NCI-H446 (cell line): ENCODE measurements at regions not wholly inside any gene's neighbourhood (a gene's known extent, or its start where the extent isn't known, plus 50 kb on each side); places are given as distances from the start of the nearest gene placed in this dataset.
"Not testable (repeated sequence)": the region's sequence is repeated elsewhere in the genome, so short reads cannot be mapped to it uniquely, and the experiment has no call there.

ENCODE experiments used
- DNase-seq, 2 experiments: peaks; one replicate each; lab custom pipeline; 2025; lab: John Stamatoyannopoulos, UW

DNA sequence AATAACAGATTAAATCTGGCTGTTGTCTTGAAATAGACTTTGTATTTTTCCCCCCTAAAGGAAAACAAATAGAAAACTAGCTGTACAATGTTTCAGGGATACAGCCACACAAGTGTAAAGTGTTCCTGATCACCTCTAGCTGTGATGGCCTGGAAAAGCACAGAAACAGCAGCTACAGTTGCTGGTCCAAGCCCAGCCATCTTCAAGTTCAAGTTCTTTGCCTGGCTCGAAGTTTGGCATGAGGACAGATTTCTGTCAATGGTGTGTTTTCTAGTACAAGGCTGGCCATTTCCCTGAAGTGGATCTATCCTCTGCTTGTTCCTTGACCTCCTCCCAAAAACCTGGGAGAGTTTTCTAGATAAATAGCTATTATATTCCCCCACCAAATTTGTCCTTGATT lies 272.2 kb upstream of the ADRA1B start:
- DNase-seq = no peak

DNA sequence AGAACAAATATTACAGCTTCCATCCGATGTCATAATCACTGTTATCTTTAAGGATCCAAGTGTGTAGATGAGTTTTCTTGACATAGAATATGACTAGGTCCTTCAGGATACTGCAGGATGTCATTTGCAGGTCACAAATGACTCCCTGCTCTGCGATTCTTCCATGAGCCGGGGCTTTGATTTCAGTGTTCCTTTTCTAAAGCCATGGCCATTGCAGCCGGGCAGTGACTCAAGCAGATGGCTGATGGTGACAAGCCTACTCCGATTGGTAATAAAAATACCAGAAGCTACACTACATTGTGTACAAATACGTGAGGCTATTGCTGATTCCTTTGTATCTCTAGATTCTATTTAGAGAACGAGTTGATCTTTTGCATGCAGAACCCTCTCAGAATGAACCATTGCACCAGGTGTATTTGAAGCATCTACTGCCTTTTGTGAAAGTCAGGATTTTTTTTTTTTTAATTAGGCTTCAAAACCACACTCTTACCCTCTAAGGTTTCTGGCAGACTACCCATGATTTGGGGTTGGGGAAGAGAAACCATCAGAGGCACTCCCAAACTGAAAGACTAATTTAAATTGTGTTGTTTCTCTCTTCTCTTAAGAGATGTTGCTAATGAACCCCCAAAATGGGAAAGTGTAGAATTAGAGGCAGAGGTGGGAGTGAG lies 271.0 kb upstream of the ADRA1B start:
- no peak for DNase-seq

DNA sequence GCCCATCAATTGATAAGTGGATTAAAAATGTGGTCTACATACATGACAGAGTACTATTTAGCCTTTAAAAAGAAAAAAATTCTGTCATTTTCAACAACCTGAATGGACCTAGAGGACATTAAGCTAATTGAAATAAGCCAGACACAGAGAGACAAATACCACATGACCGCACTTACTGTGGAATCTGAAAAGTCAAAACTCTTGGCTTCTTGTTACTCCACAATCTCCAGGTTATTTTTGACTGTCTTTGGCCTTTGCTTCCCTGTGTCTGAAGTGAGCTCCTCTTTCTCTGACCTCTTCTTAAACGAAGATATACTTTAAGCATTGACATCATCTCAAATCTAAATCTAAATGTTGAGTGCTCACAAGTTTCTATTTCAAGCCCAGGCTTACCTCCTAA lies 265.5 kb upstream of the ADRA1B start:
- DNase-seq = no peak

DNA sequence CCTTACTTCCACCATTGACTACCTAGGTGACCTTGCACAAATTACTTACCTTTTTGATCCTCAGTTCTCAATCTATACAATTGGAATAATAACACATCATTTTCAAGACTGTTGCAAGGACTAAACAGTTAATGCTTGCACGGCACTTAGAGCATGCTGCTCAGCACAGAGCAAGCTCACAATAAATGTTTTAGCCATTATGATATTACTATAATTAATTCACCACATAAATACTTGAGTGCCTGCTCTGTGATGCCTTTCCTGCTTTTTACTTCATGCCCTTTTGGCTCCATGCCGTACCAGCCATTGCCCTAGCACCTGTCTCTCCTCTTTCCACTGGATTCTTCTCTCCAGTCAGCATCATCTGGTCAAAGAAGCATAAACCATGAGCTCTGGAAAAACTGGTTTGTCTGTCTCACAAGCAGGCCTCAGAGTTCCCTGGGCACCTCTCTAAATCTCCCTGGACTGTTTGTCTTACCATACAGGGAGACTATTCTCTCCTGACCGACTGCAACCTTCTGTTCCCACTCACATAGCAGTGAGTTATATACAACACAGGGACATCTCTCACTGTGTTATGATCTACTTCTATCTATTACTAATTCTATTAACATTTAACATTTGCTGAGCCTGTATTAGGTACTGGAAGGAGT lies 260.4 kb upstream of the ADRA1B start:
- no peak for DNase-seq

DNA sequence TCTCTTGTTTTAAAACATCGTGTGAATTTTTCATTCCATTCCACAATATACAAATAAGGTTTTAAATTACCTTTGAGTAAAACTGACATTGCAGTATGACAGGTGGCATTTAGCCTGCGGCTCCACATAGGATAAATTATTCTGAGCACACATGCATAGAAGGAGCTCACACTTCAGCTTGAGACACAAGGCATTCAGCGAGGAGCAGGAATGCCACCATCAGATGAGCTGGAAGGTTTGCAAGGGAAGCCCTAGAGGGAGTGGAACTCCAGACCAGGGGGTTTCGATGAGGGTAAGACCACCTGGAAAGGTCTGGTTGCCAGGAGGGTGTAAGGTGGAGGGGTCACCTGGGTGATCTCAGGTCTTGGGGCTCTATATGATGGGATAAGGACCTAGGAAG lies 259.0 kb upstream of the ADRA1B start:
- DNase-seq = no peak

DNA sequence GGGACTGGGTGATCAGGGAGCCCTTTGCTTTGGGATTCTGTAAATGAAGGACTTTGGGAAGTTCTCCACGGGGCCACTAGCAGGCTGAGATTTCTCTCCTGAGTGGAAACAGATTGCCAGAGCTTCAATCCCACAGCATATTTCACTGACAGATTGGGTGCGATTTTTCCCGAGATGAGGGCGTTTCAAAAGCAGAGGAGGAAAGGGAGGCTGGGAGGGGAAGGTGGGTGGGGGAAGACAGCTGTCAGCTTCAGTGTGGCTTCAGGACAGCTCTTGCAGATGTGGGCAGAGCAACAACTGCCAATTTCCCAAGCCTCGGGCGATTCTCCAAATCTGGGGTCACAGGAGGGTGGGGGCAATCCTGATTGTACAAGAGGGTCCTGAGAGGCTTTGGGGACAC lies 258.5 kb upstream of the ADRA1B start:
- DNase-seq = no peak

DNA sequence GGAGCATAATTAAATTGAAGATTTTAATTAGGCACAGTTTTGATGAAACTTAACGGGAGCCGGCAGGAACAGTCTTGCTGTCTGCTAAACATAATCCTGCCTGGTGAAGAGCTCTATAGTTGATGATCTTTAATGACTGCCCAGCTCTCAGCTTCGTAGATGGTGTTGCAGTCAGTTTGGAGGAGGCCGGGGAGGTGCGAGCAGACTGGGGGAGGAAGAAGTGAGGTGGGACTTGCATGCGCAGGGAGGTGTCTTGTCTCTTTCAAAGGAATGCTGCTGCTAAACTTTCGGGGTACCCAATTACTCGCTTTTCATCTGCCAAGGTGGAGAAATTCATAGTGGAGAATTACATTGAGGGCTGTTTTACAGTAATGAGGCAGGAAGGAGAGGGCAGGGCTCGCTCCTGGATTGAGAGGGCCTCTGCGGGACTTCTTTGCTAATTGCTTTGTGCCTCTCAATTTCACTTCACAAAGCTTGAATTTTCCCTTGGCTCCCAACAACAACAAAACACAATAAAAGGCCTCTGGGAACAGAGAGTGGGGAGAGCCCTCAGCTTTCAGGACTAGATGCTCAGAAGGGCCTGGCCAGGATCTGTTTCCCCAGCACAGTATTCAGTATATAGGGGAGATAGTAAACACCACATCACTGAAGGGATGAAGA lies 257.9 kb upstream of the ADRA1B start:
- DNase-seq = no peak

DNA sequence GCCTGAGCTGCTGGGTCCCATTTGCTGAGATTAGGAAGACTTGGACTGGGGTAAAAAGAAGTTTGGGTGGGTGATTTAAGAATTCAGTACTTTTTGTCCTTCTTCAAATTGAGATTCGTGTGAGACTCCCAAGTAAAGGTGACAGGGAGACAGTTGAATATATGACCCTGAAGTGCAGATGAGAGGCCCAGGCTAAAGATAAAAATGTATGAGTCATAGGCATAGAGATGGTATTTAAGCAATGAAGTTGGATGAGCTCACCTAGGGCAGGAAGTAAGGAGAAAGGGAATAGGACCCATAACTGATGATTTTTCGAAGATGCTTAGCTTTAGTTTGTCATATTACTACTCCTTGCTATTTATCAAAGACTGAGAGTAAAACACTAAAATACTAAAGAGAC lies 255.9 kb upstream of the ADRA1B start:
- DNase-seq = no peak

DNA sequence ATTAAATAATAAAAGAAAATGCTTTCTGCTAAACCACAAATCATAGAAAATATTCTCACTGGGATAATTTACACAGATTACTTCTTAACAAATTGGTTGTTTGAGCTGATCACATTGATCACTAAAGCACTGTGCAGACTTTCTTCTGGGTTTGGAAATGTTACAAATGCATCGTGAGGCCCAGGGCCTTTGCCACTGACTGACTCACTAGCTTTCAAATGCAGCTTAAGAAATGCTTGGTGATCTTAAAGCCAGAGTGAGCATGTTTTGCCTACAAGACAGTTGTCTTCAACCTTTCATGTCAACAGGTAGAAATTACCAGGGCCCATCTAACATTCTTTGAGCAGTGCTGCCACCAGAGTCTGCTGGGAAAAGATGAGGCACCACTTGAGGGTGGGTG lies 252.3 kb upstream of the ADRA1B start:
- no peak for DNase-seq

DNA sequence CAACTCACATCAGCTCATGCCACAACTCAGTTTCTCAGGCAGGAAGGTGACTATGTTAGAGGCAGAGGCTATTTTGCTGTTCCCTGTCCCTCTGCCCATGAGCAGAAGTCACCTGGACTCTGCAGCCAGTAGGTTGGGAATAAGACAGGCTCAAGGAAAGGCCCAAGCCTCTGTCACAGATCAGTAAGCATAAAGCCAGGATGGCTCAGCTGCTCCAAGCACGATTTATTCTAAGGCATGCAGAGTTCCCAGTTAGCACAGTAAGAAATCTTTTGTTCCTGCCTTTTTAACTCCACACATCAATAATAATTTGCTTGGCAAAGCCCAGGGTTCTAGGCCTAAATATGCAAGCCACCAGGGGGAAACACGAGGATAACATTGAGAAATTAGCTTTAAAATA lies 249.0 kb upstream of the ADRA1B start:
- DNase-seq = no peak

DNA sequence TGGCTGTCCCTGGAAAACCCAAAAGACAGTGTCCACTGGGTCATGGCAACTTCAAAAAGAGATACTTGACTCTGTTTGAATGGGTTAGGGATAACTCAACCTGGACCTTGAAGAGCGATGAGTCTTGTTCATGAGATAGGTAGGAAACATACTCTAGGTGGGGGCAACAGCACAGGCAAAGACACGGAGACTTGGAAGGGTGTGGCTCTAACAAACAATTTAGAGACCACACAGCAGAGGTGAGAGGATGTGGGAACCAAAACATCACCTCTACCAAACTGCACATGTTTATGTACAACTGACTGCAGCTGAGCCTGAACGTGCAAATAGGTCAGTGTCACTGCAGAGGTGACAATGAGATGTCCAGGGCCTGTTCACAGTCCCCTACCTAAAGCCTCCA lies 247.7 kb upstream of the ADRA1B start:
- DNase-seq = no peak

DNA sequence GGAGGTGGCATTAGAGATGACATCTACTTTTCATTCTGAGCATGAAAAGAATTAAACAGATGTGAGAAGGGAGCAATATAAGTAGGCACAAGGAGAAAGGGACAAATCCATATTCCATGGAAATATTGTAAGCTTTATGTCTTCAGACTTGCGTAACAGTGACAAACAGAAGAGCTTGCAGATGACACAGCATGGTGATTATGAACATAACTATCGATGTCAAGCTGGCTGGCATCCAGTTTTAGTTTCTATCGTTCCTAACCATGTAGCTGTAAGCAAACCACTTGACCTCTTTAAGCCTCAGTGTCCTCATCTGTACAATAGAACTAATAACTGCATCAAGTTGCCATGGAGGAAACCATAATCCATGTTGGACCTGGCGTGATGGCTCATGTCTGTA lies 246.7 kb upstream of the ADRA1B start:
- DNase-seq = no peak

DNA sequence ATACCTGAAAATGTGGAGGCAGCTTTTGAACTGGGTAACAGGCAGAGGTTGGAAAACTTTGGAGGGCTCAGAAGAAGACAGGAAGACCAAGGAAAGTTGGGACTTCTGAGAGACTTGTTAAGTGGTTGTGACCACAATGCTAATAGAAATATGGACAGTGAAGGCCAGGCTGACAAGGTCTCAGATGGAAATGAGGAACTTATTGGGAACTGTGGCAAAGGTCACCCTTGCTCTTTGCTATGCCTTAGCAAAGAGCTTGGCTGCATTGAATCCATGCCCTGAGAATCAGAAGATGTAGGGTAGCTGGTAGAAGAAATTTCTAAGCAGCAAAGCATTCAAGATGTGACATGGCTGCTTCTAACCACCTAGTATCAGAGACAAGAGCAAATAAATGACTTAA lies 244.4 kb upstream of the ADRA1B start:
- DNase-seq = no peak

DNA sequence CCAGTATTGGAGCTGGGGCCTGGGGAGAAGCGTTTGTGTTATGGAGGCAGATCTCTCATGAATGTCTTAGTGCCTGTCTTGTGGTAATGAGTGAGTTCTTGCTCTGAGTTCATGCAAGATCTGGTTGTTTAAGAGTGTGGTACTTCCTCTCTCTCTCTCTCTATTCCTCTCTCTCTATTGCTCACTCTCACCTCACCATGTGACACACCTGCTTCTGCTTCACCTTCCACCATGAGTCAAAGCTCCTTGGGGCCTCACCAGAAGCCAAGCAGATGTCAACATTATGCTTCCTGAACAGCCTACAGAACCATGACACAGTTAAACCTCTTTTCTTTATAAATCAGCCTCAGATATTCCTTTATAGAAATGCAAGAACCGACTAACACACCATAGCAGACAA lies 242.7 kb upstream of the ADRA1B start:
- DNase-seq = no peak

DNA sequence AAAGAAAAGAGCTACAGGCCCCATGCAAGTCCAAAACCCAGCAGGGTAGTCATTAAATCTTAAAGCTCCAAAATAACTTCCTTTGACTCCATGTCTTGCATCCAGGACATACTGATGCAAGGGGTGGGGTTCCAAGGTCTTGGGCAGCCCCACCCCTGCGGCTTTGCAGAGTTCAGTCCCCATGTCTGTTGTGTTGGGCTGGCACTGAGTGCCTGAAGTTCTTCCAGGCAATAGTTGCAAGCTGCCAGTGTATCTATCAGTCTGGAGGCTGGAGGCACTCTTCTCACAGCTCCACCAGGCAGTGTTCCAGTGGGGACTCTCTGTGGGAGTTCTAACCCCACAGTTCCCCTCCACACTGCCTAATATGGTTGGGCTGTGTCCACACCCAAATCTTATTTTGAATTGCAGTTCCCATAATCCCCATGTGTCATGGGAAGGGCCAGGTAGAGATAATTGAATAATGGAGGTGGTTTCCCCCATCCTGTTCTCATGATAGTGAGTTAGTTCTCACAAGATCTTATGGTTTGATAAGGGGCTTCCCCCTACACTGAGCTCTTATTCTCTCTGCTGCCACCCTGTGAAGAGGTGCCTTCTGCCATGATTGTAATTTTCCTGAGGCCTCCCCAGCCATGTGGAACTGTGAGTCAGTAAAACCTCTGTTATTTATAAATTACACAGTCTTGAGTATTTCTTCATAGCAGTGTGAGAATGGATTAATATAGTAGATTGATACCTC lies 237.5 kb upstream of the ADRA1B start:
- no peak for DNase-seq

DNA sequence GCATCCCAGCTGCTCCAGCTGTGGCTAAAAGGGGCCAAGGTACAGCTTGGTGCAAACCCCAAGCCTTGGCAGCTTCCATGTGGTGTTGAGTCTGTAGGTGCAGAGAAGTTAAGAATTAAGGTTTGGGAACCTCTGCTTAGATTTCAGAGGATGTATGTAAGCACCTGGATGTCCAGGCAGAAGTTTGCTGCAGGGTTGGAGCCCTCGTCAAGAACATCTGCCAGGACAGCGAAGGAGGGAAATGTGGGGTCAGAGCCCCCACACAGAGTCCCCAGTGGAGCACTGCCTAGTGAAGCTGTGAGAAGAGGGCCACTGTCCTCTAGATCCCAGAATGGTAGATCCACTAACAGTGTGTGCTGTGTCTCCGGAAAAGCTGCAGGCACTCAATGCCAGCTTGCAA lies 236.2 kb upstream of the ADRA1B start:
- DNase-seq = no peak

DNA sequence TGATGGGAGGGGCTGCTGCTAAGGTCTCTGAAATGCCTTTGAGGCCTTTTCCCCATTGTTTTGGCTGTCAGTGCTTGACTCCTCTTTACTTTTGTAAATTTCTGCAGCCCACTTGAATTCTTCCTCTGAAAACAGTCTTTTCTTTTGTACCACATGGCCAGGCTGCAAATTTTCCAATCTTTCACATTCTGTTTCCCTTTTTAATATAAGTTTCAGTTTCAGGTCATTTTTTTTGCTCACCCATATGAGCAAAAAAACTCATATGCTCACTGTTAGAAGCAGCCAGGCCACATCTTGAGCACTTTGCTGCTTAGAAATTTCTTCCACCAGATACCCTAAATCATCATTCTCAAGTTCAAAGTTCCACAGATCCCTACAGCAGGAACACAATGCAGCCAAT lies 234.6 kb upstream of the ADRA1B start:
- DNase-seq = no peak

DNA sequence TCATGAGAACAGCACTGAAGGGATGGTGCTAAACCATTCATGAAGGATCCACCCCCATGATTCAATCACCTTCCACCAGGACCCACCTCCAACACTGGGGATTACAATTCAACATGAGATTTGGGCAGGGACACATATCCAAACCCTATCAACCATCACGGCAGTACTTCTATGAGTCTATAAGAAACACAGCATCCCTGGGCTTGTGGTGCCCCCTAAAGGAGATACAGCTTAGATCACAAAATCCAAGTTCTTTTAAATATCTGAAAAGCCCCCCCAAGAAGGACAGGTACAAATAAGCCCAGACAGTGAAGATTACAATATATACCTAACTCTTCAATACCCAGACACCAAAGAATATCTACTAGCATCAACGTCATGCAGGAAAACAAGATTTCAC lies 233.7 kb upstream of the ADRA1B start:
- DNase-seq = peak in 1 of 2 experiments; percentile 9

DNA sequence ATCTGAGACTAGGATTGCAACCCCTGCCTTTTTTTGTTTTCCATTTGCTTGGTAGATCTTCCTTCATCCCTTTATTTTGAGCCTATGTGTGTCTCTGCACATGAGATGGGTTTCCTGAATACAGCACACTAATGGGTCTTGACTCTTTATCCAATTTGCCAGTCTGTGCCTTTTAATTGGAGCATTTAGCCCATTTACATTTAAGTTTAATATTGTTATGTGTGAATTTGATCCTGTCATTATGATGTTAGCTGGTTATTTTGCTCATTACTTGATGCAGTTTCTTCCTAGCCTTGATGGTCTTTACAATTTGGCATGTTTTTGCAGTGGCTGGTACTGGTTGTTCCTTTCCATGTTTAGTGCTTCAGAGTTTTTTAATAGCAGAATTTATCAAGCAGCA lies 228.4 kb upstream of the ADRA1B start:
- DNase-seq = not testable (repeated sequence)

DNA sequence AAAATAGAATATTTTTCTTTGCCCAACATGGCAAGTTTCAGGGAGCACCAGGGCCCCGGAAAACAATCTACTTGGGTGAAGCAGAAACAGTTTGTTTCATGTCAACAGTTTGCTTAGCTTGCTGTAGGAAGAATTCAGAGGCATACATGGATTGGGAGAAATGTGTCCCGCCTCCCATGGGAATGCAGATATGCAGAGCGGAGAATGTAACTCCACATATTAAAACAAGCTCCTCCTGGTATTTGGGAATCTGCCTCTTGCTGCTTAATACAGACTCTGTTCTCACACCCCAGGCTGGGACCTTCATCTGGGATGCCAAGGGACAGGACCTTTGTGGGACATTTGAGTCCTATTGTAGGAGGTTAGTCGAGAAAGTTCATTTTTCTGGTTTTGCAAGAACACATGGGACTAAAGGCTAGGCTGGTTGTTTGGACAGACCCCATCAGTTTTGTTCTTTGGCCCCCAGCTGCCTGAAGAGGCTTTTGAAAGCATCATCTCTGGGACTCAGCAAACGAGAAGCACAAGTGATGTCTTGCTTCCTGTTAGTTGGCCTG lies 220.5 kb upstream of the ADRA1B start:
- DNase-seq = no peak

DNA sequence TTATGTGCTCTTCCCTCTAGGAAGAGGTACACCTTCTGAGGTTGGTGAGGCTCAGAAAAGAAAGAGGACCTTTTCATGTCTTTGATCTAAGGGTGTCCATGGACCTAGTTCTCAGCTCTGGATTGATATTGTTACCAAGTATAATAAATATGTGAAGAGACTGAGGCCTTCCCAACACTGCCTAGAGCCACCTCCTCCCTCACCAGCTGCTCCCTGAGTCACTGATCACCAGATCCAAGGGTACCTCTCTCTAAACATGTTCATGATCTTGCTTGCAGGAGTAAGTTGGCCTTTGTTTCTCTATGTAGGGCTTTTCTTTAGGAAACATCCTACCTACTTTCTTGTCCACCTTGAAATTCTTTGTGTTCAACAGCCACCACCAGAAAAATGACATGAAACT lies 218.8 kb upstream of the ADRA1B start:
- DNase-seq = no peak

DNA sequence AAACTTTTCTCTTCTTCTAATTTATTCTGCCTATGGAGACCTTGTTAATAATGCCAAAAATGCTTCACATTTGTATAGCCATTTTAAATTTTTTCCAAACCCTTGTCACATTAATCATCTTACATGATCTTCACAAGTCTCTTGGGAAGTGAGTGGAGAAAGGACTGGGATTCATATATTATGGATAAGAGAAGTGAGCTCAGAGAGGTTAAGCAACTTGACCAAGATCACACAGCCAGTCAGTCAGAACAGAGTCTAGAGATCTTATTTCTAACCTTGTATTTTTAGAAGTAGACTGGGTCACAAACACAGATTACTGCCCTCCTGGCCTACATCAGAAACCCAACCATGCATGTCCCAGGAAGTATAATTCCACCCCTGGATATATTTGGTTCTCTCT lies 218.0 kb upstream of the ADRA1B start:
- DNase-seq = no peak

DNA sequence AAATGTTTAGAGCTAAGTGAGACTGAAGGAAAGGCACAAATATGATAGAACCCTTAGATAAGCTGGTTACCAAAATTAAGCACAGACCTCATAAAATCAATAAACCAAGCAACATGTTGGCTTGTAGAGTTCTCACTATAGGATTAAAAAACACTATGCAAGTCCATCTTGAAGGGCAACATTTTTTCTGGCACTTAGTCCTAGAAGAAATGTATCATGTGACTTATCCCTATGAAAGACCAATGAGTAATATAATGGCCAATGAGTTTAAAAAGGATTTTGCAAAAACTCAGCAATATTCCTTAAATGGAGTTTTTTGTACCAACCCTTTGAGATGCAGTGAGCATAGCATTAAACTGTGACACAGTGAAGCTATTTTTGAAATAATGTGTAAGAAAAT lies 216.3 kb upstream of the ADRA1B start:
- no peak for DNase-seq
